HEK293T (cell line): ENCODE measurements at regions not wholly inside any gene's neighbourhood (a gene's known extent, or its start where the extent isn't known, plus 50 kb on each side); places are given as distances from the start of the nearest gene placed in this dataset.
"Not testable (repeated sequence)": the region's sequence is repeated elsewhere in the genome, so short reads cannot be mapped to it uniquely, and the experiment has no call there.

ENCODE experiments used
- CTBP1 ChIP-seq: fragments of 450-650 bp; IDR thresholded peaks from 2 replicates; pipeline ENCODE4 v1.6.1; 2016; ENCODE audit warnings: borderline replicate concordance
- FOXA1 ChIP-seq: fragments of 450-650 bp; IDR thresholded peaks from 2 replicates; pipeline ENCODE4 v1.6.1; 2016; ENCODE audit warnings: mild to moderate bottlenecking
- FOXK2 ChIP-seq: fragments of 450-650 bp; IDR thresholded peaks from 2 replicates; pipeline ENCODE4 v1.6.1; 2016; ENCODE audit warnings: mild to moderate bottlenecking
- FOXM1 ChIP-seq: fragments of 450-650 bp; IDR thresholded peaks from 2 replicates; pipeline ENCODE4 v1.6.1; 2017; ENCODE audit warnings: mild to moderate bottlenecking, borderline replicate concordance
- LEF1 ChIP-seq: fragments of 450-650 bp; IDR thresholded peaks from 2 replicates; pipeline ENCODE4 v1.6.1; 2017; ENCODE audit warnings: mild to moderate bottlenecking, borderline replicate concordance
- SP1 ChIP-seq: fragments of 450-650 bp; IDR thresholded peaks from 2 replicates; pipeline ENCODE4 v1.6.1; 2017
- SUZ12 ChIP-seq: fragments of 450-650 bp; IDR thresholded peaks from 2 replicates; pipeline ENCODE4 v1.6.1; 2016; ENCODE audit warnings: mild to moderate bottlenecking
- TF ChIP-seq, protein P1 (sequence below): fragments of 450-650 bp; IDR thresholded peaks from 2 replicates; pipeline ENCODE4 v1.6.1; 2016

- not testable (repeated sequence) for TF ChIP-seq CTBP1, LEF1, FOXM1, FOXK2, SUZ12, SP1, FOXA1
- TF ChIP-seq, protein P1, sequence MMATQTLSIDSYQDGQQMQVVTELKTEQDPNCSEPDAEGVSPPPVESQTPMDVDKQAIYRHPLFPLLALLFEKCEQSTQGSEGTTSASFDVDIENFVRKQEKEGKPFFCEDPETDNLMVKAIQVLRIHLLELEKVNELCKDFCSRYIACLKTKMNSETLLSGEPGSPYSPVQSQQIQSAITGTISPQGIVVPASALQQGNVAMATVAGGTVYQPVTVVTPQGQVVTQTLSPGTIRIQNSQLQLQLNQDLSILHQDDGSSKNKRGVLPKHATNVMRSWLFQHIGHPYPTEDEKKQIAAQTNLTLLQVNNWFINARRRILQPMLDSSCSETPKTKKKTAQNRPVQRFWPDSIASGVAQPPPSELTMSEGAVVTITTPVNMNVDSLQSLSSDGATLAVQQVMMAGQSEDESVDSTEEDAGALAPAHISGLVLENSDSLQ = not testable (repeated sequence)
These were observed 108.7 kb upstream of the NBPF26 start for GRCh38 chr1:120614931-120615639.
